ENCODE measurements at regions not wholly inside any gene's neighbourhood (a gene's known extent, or its start where the extent isn't known, plus 50 kb on each side); places are given as distances from the start of the nearest gene placed in this dataset.

GRCh38 chr19:28718909-28719308 lies 494.0 kb downstream of the UQCRFS1 start:
- Histone ChIP-seq H3K4me3 (no peak overlapping the region), H3K27ac (no peak overlapping the region), H3K9me3 (no peaks in the 10 kb centered on the region), H3K27me3 (no peaks in the 10 kb centered on the region), H3K36me3 (no peaks in the 10 kb centered on the region), H3K4me1 (ENCODE audit: insufficient read depth) (no peaks in the 10 kb centered on the region)
- WGBS, 3 donors = 80 to 85% (median 83%) methylated on average over 3 of the region's 3 CpGs
- DNase-seq = no peak
- intact Hi-C loops (cut with DNase I) = no loop called here
- TF ChIP-seq EP300 (IDR thresholded peaks at IDR 0.05) (no peak), POLR2A (IDR thresholded peaks at IDR 0.05) (no peak), CTCF (IDR thresholded peaks at IDR 0.05) (no peak)

GRCh38 chr19:28715157-28715556 lies 497.8 kb downstream of the UQCRFS1 start:
- H3K9me3 ChIP-seq = no peaks in the 10 kb centered on the region
- intact Hi-C loops (cut with DNase I) = no loop called here
- H3K4me3 ChIP-seq = no peak overlapping the region
- no peak for DNase-seq
- no peaks in the 10 kb centered on the region for H3K27me3 ChIP-seq
- H3K4me1 ChIP-seq (ENCODE audit: insufficient read depth) = no peaks in the 10 kb centered on the region
- 78 to 90% (median 85%) methylated on average over 3 of the region's 3 CpGs for WGBS, 3 donors
- TF ChIP-seq CTCF (IDR thresholded peaks at IDR 0.05) = no peak
- TF ChIP-seq EP300 (IDR thresholded peaks at IDR 0.05) = no peak
- TF ChIP-seq POLR2A (IDR thresholded peaks at IDR 0.05) = no peak
- H3K27ac ChIP-seq = no peak overlapping the region
- no peaks in the 10 kb centered on the region for H3K36me3 ChIP-seq

GRCh38 chr19:28711411-28711810 lies 501.5 kb downstream of the UQCRFS1 start:
- intact Hi-C loops (cut with DNase I) = no loop called here
- H3K36me3 ChIP-seq = no peaks in the 10 kb centered on the region
- H3K27ac ChIP-seq = no peak overlapping the region
- no peaks in the 10 kb centered on the region for H3K9me3 ChIP-seq
- no peaks in the 10 kb centered on the region for H3K27me3 ChIP-seq
- WGBS, 3 donors = 31 to 34% (median 34%) methylated on average over 3 of the region's 3 CpGs
- no peak overlapping the region for H3K4me3 ChIP-seq
- no peaks in the 10 kb centered on the region for H3K4me1 ChIP-seq (ENCODE audit: insufficient read depth)
- DNase-seq = no peak
- TF ChIP-seq EP300 (IDR thresholded peaks at IDR 0.05) (no peak), POLR2A (IDR thresholded peaks at IDR 0.05) (no peak), CTCF (IDR thresholded peaks at IDR 0.05) (no peak)

GRCh38 chr19:28710278-28710677 lies 502.7 kb downstream of the UQCRFS1 start:
- Histone ChIP-seq H3K4me1 (ENCODE audit: insufficient read depth) (no peaks in the 10 kb centered on the region), H3K27me3 (no peaks in the 10 kb centered on the region), H3K27ac (no peak overlapping the region), H3K36me3 (no peaks in the 10 kb centered on the region), H3K4me3 (no peak overlapping the region), H3K9me3 (no peaks in the 10 kb centered on the region)
- intact Hi-C loops (cut with DNase I) = no loop called here
- TF ChIP-seq EP300 (IDR thresholded peaks at IDR 0.05) = no peak
- peak in 2 of 3 donors; percentile 11 to 42 for TF ChIP-seq CTCF (IDR thresholded peaks at IDR 0.05)
- no peak for DNase-seq
- WGBS, 3 donors = 1% methylated on average over 3 of the region's 3 CpGs

GRCh38 chr19:28706693-28707092 lies 506.3 kb downstream of the UQCRFS1 start:
- no peak for DNase-seq
- no peaks in the 10 kb centered on the region for H3K36me3 ChIP-seq
- H3K9me3 ChIP-seq = no peaks in the 10 kb centered on the region
- H3K27ac ChIP-seq = no peak overlapping the region
- intact Hi-C loops (cut with DNase I) = no loop called here
- H3K4me3 ChIP-seq = no peak overlapping the region
- TF ChIP-seq CTCF (IDR thresholded peaks at IDR 0.05) (no peak), POLR2A (IDR thresholded peaks at IDR 0.05) (no peak), EP300 (IDR thresholded peaks at IDR 0.05) (no peak)
- 72 to 88% (median 87%) methylated on average over 2 of the region's 2 CpGs for WGBS, 3 donors
- no peaks in the 10 kb centered on the region for H3K27me3 ChIP-seq
- H3K4me1 ChIP-seq (ENCODE audit: insufficient read depth) = no peaks in the 10 kb centered on the region
